Activated CD4-positive, alpha-beta memory T cell treated with anti-CD3 and anti-CD28 coated beads, Interleukin-2, amount 10 ng/mL, durations not matched to agents 7 days and 5 days (primary cell): ENCODE measurements at regions not wholly inside any gene's neighbourhood (a gene's known extent, or its start where the extent isn't known, plus 50 kb on each side); places are given as distances from the start of the nearest gene placed in this dataset.

Experiments
- CTCF ChIA-PET: fragments of 350-600 bp; sonication (Branson Sonifier 250); formaldehyde crosslinking; loops from one replicate; lab custom pipeline; 2021; ENCODE audit warnings: antibody characterized with exemption, inconsistent platforms; lab: Charles Lee
- POLR2A ChIA-PET: fragments of 350-600 bp; sonication (Branson Sonifier 250); formaldehyde crosslinking; loops from one replicate; lab custom pipeline; 2021; ENCODE audit warnings: antibody characterized with exemption; lab: Charles Lee
- DNase-seq: peaks from one replicate; pipeline ENCODE4 v3.0.0-alpha.2; 2020
- H3K27ac Mint-ChIP-seq: one replicate; pipeline ENCODE4 v1.8.0; 2021; ENCODE audit warnings: mild to moderate bottlenecking, mixed read lengths
- H3K27me3 Mint-ChIP-seq: one replicate; pipeline ENCODE4 v1.8.0; 2021; ENCODE audit warnings: mixed read lengths
- H3K36me3 Mint-ChIP-seq: one replicate; pipeline ENCODE4 v1.8.0; 2021; ENCODE audit warnings: low read depth, mixed read lengths
- H3K4me1 Mint-ChIP-seq: one replicate; pipeline ENCODE4 v1.8.0; 2021; ENCODE audit warnings: mixed read lengths
- H3K4me3 Mint-ChIP-seq: one replicate; pipeline ENCODE4 v1.8.0; 2021; ENCODE audit warnings: mild to moderate bottlenecking, mixed read lengths
- H3K9me3 Mint-ChIP-seq: one replicate; pipeline ENCODE4 v1.8.0; 2021; ENCODE audit warnings: mixed read lengths

DNA sequence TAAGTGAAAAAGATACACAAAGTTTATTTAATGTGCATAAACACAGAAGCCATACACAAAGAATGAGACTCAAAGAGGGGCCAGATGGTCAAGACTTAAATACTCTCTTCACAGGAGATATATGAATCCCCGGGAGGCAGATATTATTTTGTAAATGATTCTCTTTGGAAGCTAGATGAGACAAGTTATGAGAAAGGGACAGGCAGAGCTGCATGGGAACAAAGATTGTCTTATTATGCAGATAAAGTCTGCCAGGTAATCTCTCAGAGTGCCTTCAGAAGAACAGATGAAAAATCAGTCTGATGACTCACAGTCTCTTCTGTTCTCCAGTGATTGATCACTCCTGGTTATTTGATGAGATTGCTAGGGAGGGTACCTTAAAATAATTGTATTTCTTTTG lies 89.0 kb downstream of the NAF1 start:
- H3K4me3 Mint-ChIP-seq: no peak overlapping the region
- H3K36me3 Mint-ChIP-seq: no peaks in the 10 kb centered on the region
- CTCF ChIA-PET: no interaction called here
- DNase-seq: no peak
- H3K27ac Mint-ChIP-seq: no peak overlapping the region
- H3K27me3 Mint-ChIP-seq: peaks cover 1% of the 10 kb centered on the region
- POLR2A ChIA-PET: no interaction called here
- H3K9me3 Mint-ChIP-seq: no peaks in the 10 kb centered on the region
- H3K4me1 Mint-ChIP-seq: no peaks in the 10 kb centered on the region

DNA sequence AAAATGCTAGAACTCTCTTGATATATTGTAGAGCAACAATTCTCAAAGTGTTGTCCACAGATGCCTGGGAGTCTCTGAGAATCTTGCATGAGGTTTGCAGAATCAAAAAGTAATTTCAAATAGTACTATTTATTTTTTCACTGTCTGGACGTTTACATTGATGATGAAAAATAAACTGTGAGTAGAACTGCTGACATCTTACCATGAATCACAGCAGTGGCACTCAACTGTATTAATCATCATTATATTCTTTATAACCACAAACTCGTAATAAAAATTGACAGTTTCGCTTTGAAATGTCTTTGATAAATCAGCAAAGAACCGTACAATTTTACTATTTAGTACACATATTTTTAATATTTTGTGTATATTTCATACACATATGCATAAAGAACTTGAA lies 94.5 kb downstream of the NAF1 start:
- H3K4me1 Mint-ChIP-seq: no peaks in the 10 kb centered on the region
- POLR2A ChIA-PET: no interaction called here

DNA sequence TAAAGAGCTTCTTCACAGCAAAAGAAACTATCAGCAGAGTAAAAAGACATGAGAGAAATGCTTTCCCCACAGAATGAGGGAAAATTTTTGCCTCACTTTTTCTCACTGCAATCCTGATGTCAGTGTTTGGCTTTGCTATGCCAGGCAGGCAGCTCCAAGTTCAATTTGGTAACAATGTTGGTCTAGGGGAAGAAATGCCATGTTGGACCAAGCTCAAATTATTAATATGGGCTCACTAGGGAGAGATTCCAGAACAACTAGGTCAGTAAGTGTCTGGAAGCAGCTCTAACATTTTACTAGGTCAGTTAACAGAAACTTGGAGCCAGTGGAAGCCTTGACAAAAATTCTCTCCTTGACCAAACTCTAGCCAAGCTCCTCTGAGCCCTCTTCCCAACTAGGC lies 95.4 kb downstream of the NAF1 start:
- Mint-ChIP-seq H3K27ac (no peak overlapping the region), H3K9me3 (no peaks in the 10 kb centered on the region), H3K4me3 (no peak overlapping the region), H3K27me3 (peaks cover 5% of the 10 kb centered on the region), H3K36me3 (no peaks in the 10 kb centered on the region), H3K4me1 (no peaks in the 10 kb centered on the region)
- ChIA-PET POLR2A (no interaction called here), CTCF (no interaction called here)
- DNase-seq: no peak

More for the DNA sequence above, 94.5 kb downstream of the NAF1 start:
- Mint-ChIP-seq H3K4me3 (no peak overlapping the region), H3K36me3 (no peaks in the 10 kb centered on the region), H3K27ac (no peak overlapping the region), H3K27me3 (peaks cover 3% of the 10 kb centered on the region), H3K9me3 (no peaks in the 10 kb centered on the region)
- CTCF ChIA-PET: no interaction called here
- DNase-seq: no peak

DNA sequence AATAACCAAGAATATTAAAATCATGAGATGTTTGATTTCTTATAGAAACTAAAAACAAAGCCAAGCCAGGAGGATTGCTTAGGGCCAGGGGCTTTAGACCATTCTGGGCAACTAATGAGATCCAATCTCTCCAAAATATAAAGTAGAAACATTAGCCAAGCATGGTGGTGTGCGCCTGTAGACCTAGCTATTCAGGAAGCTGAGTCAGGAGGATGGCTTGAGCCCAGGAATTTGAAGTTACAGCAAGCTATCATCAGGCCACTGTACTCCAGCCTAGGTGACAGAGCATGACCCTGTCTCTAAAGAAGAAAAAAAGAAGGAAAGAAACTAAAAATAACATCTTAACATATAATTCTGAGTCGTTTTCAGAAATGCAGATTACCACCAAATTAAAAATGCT lies 96.7 kb downstream of the NAF1 start:
- Mint-ChIP-seq H3K27ac (no peak overlapping the region), H3K9me3 (no peaks in the 10 kb centered on the region), H3K36me3 (no peaks in the 10 kb centered on the region), H3K4me3 (no peak overlapping the region), H3K4me1 (no peaks in the 10 kb centered on the region), H3K27me3 (peaks cover 5% of the 10 kb centered on the region)
- CTCF ChIA-PET: no interaction called here
- POLR2A ChIA-PET: no interaction called here
- no peak for DNase-seq

DNA sequence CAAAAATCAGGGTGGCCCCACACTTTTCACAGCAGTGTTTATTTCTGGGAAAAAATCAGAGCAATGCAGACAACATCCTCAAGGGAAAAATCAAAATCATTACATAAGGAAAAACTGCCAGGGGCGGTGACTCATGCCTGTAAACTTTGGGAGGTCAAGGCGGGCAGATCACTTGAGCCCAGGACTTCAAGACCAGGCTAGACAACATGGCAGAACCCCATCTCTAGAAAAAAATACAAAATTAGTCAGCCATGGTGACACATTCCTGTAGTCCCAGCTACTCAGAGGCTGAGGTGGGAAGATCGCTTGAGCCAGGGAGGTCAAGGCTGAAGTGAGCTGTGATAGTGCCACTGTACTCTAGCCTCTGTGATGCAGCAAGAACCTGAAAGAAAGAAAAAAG lies 102.8 kb downstream of the NAF1 start:
- Mint-ChIP-seq H3K9me3 (no peaks in the 10 kb centered on the region), H3K4me3 (no peak overlapping the region), H3K27me3 (peaks cover 2% of the 10 kb centered on the region), H3K27ac (no peak overlapping the region), H3K36me3 (no peaks in the 10 kb centered on the region), H3K4me1 (no peaks in the 10 kb centered on the region)
- POLR2A ChIA-PET: no interaction called here
- DNase-seq: no peak
- CTCF ChIA-PET: no interaction called here

DNA sequence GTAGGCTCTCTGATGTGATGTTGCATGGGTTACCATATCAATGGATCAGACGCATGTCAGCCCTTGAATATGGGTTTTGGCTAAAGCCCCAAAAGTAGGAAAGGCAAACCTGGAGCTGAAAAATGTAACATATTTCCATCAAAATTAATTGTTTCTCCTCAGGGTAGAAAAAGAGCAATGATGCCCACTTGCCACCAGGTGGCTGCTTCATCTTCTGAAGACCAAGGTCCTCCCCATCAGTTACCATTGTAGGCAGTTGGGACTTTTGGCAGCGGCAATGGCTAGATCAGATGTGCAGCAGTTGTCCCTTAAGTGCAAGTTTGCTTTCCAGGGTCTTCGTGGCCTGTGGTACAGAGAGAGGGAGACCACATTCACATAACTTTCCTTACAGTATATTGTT lies 118.2 kb downstream of the NAF1 start:
- no peak for DNase-seq
- Mint-ChIP-seq H3K9me3 (no peaks in the 10 kb centered on the region), H3K4me3 (no peak overlapping the region), H3K4me1 (no peaks in the 10 kb centered on the region), H3K27me3 (no peaks in the 10 kb centered on the region), H3K36me3 (no peaks in the 10 kb centered on the region), H3K27ac (no peak overlapping the region)
- ChIA-PET CTCF (interaction anchor here (0.9 to 1.0 kb wide), 2 partner anchors 284 to 499 kb away, joined by 3 to 5 read pairs; no protein-coding TSS in a partner anchor), POLR2A (no interaction called here)

DNA sequence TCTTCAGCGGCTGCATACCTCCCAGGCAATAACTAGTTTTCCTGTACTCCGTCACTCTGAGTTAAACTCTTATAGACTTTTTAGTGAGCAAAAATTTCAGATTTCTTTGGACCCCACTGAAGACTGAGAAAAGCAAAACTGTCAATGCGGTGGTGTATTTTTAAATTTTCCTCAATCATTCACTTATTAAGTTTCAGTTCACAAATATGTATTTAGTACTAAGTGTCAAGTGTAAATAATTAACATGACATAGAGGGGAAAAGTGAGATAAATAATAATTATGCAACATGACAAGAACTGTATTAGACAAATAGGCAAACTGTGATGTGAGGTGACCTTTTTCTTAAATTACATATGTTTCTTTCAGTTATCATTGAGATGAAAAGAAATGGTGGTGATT lies 124.4 kb downstream of the NAF1 start:
- no peaks in the 10 kb centered on the region for H3K9me3 Mint-ChIP-seq
- no peaks in the 10 kb centered on the region for H3K27me3 Mint-ChIP-seq
- H3K4me3 Mint-ChIP-seq: no peak overlapping the region
- no peak overlapping the region for H3K27ac Mint-ChIP-seq
- H3K4me1 Mint-ChIP-seq: no peaks in the 10 kb centered on the region
- no peak for DNase-seq
- no peaks in the 10 kb centered on the region for H3K36me3 Mint-ChIP-seq
- ChIA-PET POLR2A (no interaction called here), CTCF (no interaction called here)

DNA sequence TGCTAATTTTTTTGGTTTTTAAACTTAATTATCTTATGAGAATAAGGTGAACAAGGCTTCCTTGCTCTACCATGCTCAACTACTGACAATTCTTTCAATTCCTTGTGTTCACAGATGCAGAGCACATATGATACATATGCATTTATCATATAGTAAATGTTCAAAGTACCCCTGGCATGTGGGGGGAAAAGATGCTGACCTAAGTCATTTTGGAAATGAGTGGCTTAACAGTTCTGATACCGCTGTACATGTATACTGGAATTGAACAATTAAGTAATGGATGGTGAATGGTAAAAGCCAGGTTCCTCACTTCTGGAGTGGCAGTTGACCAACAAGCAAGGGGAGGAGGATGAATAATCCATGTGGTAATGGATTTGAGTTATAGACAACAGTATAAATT lies 149.6 kb downstream of the NAF1 start:
- no peak overlapping the region for H3K4me3 Mint-ChIP-seq
- ChIA-PET CTCF (interaction anchor here (0.6 kb wide), 1 partner anchor 21 kb away, joined by 4 read pairs; no protein-coding TSS in a partner anchor), POLR2A (no interaction called here)
- H3K27me3 Mint-ChIP-seq: no peaks in the 10 kb centered on the region
- no peak for DNase-seq
- no peaks in the 10 kb centered on the region for H3K36me3 Mint-ChIP-seq
- H3K27ac Mint-ChIP-seq: no peak overlapping the region
- H3K4me1 Mint-ChIP-seq: no peaks in the 10 kb centered on the region
- H3K9me3 Mint-ChIP-seq: no peaks in the 10 kb centered on the region

DNA sequence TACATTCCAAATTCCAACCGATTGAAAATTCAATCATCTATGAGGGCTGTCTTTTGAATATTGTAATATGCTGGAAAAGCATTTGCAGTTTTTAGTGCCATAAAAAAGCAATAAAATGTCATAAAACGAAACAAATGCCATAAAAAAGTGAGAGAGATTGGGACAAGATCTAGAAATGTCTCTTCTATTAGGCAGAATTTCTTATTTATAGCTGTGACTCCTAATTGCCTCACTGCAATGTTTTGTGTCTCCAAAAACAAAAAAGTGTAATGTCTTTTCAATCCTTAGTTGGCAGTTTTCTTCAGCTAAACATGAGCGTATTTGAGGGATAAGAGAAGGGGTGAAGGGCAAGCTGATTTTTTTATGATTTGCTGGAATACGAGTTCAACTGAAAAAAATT lies 153.9 kb downstream of the NAF1 start:
- Mint-ChIP-seq H3K9me3 (no peaks in the 10 kb centered on the region), H3K27me3 (no peaks in the 10 kb centered on the region), H3K27ac (no peak overlapping the region), H3K4me3 (no peak overlapping the region), H3K4me1 (no peaks in the 10 kb centered on the region), H3K36me3 (no peaks in the 10 kb centered on the region)
- no peak for DNase-seq
- CTCF ChIA-PET: no interaction called here
- POLR2A ChIA-PET: no interaction called here

DNA sequence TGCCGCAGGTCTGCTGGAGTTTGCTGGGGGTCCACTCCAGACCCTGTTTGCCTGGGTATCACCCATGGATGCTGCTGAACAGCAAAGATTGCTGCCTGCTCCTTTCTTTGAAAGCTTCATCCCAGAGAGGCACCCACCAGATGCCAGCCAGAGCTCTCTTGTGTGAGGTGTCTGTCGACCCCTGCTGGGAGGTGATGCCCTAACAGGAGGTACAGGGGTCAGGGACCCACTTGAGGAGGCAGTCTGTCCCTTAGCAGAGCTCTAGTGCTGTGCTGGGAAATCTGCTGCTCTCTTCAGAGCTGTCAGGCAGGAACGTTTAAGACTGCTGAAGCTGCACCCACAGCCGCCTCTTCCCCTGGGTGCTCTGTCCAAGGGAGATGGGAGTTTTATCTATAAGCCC lies 162.7 kb downstream of the NAF1 start:
- no peak overlapping the region for H3K27ac Mint-ChIP-seq
- H3K4me3 Mint-ChIP-seq: no peak overlapping the region
- DNase-seq: no peak
- no peaks in the 10 kb centered on the region for H3K27me3 Mint-ChIP-seq
- peaks cover 7% of the 10 kb centered on the region for H3K9me3 Mint-ChIP-seq
- H3K36me3 Mint-ChIP-seq: no peaks in the 10 kb centered on the region
- CTCF ChIA-PET: no interaction called here
- H3K4me1 Mint-ChIP-seq: no peaks in the 10 kb centered on the region
- POLR2A ChIA-PET: no interaction called here

DNA sequence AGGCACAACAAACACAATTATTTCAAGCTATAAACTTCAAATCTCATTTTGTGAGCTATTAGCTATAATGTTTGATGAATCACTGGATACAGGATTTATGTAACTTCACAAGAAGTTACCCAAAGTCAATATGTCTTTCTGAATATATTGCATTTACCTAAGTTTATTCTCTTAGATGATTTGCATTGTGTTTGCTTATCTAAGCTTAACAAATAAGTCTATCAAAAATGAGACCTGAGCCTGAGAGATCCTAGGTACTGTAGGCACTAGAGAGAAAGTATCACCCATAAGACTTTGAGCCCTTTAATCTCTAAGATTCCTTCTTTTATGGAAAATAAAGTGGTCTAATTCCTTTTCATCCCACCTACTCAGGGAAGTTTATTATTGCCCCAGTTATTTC lies 178.2 kb downstream of the NAF1 start:
- ChIA-PET POLR2A (no interaction called here), CTCF (no interaction called here)
- no peaks in the 10 kb centered on the region for H3K4me1 Mint-ChIP-seq
- no peaks in the 10 kb centered on the region for H3K36me3 Mint-ChIP-seq
- H3K9me3 Mint-ChIP-seq: no peaks in the 10 kb centered on the region
- no peaks in the 10 kb centered on the region for H3K27me3 Mint-ChIP-seq
- no peak for DNase-seq
- H3K27ac Mint-ChIP-seq: no peak overlapping the region
- no peak overlapping the region for H3K4me3 Mint-ChIP-seq

DNA sequence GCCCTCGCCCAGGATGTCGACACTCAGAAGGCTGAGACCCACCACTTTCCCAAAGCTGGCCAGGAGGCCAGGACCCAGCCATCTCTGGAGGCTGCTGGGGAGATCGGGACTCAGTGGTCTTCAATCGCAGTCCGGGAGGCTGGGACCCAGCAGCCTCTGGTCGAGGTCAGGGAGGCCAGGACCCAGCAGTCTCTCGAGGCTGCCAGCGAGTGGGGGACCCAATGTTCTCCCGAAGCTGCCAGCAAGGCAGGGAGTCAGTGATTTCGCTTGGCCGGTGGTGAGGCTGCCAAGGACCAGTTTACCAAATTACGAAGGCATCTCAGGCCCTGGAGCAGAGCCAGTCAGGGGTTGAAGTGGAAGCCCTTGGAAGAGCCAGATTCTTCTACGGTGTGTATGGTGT lies 181.6 kb downstream of the NAF1 start:
- Mint-ChIP-seq H3K9me3 (no peaks in the 10 kb centered on the region), H3K4me1 (no peaks in the 10 kb centered on the region), H3K4me3 (no peak overlapping the region), H3K27ac (no peak overlapping the region), H3K36me3 (no peaks in the 10 kb centered on the region), H3K27me3 (no peaks in the 10 kb centered on the region)
- POLR2A ChIA-PET: no interaction called here
- CTCF ChIA-PET: no interaction called here
- no peak for DNase-seq

DNA sequence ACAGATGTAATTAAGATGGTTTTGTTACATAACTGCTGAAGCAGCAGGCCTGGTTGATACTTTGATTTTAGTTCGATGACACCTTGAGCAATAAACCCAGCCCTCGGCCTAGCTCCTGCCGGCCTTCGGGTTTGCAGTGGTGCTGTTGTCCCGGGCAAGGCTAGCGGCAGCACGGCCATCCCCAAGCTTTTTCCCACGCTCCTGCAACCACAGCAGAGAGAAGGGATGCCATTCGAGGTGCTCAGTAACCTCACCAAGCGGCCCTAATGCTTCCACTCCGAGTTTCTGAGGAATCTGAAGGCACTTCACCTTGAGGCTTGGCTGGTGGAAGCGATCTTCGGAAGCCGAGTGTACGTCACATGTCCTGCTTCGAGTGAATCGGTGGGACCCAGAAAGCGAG lies 182.1 kb downstream of the NAF1 start:
- DNase-seq: no peak
- ChIA-PET CTCF (no interaction called here), POLR2A (no interaction called here)
- Mint-ChIP-seq H3K4me1 (no peaks in the 10 kb centered on the region), H3K9me3 (no peaks in the 10 kb centered on the region), H3K36me3 (no peaks in the 10 kb centered on the region), H3K27ac (no peak overlapping the region), H3K27me3 (no peaks in the 10 kb centered on the region), H3K4me3 (no peak overlapping the region)

DNA sequence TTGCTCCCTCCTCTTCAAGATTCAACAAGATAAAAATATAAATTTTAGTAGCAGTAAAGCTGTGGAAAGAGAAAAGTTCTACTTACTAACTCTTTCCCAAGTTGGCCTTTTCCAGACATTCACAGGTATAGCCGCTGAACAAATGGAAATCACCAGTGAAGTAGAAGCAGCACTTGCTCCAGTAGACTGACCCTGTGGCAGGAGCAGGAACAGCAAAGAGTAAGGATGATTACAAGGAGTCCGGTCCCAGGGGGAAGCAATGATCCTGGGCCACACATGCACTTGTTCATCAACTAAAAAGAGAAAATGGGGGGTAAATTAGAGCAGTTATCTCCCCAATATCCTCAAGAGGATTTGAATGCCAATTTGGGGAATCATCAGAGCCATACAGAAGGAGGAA lies 184.9 kb downstream of the NAF1 start:
- Mint-ChIP-seq H3K27ac (no peak overlapping the region), H3K36me3 (no peaks in the 10 kb centered on the region), H3K4me1 (no peaks in the 10 kb centered on the region), H3K9me3 (no peaks in the 10 kb centered on the region), H3K4me3 (no peak overlapping the region), H3K27me3 (no peaks in the 10 kb centered on the region)
- ChIA-PET POLR2A (no interaction called here), CTCF (no interaction called here)
- no peak for DNase-seq

DNA sequence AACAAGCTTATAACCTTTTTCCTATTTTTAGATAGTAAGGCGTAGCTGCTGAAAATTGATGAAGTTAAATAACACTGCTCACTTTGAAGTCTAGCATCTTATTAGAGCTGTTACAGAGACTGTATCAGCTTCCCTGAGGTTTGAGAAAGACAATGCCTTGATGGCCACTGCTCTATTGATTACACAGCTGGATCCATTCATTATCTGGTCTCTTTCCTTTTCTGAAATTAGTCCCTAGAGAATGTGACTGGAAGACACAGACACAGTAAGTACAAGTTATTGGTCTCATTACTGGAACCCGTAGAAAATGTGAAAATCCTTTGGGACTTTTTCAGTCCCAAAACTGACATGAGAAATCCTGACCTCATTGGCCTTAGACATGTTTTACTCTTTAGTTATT lies 188.3 kb downstream of the NAF1 start:
- ChIA-PET CTCF (no interaction called here), POLR2A (no interaction called here)
- Mint-ChIP-seq H3K4me3 (no peak overlapping the region), H3K4me1 (no peaks in the 10 kb centered on the region), H3K9me3 (no peaks in the 10 kb centered on the region), H3K27me3 (no peaks in the 10 kb centered on the region), H3K27ac (no peak overlapping the region), H3K36me3 (no peaks in the 10 kb centered on the region)
- DNase-seq: no peak
